ENCODE measurements at regions not wholly inside any gene's neighbourhood (a gene's known extent, or its start where the extent isn't known, plus 50 kb on each side); places are given as distances from the start of the nearest gene placed in this dataset.
"Not testable (repeated sequence)": the region's sequence is repeated elsewhere in the genome, so short reads cannot be mapped to it uniquely, and the experiment has no call there.

DNA sequence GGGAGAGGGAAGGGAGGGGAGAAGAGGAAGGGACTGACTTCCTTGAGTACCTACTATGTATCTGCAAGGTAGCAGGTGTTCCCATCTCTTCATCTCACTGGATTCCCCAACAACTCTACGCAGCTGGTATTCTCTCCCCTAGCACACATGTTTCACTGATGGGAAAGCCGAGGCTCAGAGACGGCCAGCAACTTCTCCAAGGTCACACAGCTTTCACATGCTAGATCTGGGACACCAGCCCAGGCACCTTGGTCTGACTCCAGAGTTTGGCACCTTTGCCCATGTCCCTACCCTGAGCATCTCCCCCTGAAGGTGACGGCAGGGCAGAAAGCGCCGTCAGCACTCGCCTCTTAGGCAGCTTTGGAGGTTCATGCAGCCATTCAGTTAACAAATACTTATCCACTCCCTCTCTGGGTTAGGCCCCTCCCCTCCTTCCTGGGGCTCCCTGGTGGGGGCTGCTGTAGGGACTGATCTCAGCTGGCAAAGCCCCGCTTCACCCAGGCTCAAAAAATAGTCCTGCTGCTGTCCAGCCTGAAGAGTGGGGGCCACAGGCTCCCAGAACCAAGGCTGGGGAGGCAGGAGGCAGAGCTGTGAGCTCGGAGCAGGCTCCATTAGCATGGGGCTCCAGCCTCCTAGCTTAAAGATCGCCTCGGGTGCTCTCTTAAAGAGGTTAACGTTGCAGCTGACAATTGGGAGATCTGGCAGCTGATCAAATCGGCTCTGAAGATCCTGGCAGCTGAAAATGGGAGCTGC is 79.4 kb downstream of the IGLL1 start:
- no peak for DNase-seq (ENCODE audit: low read depth)

DNA sequence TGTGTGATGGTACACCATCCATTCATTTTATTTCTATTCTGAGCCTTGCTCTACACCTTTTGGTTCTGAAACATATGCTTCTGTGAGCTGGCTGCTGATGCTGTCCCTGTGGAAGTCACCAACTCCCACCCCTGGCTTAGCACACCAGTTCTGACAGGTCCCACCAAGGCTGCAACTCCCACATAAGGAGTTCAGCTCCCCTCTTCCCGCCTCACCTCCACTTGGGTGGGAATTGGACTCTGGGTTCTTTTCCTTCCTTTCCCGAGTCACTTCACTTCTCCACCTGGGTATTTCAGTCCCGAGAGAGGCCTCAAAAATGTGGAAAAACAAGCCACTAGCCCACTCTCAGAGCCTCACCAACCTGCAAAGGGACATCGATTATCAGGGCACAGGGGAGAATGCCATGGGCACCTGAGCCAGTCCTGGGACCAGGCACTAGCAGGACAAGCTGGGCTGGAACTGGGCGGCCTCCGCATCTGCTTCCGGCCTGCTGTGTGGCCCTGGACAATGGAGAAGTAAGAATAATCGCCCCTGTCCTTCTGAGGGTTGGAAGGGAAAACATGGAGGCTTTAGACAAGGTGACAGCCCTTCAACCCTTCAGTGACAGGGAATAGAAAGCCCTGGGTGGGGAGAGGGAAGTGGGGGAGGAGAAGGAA is 80.1 kb downstream of the IGLL1 start:
- no peak for DNase-seq (ENCODE audit: low read depth)

DNA sequence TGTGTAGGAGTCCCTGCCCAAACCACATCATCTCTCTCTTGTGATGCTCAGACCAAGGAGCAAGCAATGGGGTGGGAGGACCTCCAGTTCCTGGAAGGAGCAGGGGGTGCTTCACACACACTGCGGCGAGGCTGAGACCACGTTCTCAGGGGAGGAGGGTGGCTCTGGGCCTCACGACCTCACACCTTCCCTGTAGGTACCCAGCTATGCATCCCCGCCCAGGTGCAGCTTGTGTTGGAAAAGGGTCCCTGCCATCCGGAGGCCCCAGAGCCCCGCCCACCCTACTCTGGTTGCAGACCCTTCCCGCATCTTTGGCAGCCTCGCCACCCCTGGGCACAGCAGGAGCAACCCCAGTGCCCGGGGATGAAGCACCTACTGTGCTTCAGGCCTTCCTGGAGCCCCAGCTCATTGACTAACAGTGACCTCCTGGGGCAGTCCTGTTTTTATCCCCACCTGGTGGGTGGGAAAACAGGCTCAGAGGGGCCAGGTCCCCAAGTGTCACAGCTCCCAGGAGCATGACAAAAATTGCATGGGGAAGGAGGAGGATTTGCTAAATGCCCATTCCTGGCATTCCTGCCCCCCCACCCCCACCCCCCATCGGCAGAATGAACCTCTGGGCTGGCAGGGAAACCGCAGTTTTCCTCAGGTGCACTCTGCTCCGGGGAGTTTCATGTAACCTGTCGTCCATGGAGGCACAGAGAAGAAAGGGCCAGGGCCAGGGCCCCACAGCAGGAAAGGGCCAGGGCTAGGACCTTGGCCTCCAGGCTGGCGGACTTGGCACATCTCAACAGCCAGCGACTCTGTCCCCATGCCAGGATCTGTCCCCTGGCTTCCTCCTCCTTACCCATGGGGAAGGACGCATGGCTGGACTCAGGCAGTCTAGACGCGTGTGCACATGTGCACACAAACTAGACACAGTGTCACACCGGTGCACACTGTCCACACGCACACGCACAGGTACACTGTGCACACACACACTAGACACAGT is 81.0 kb downstream of the IGLL1 start:
- DNase-seq (ENCODE audit: low read depth): no peak

DNA sequence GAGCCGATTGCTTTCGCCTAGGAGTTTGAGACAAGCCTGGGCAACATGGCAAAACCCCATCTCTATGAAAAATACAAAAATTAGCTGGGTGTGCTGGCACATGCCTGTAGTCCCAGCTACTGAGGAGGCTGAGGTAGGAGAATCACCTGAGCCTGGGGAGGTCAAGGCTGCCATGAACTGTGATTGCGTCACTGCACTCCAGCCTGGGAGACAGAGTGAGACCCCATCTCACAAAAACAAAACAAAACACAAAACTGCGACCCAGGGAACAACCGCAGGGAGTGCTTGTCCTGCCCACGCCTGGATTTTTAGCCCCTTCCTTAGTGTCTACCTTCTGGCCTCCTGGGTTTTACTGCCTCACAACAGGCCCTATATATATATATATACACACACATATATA is 82.2 kb downstream of the IGLL1 start:
- not testable (repeated sequence) for DNase-seq (ENCODE audit: low read depth)

DNA sequence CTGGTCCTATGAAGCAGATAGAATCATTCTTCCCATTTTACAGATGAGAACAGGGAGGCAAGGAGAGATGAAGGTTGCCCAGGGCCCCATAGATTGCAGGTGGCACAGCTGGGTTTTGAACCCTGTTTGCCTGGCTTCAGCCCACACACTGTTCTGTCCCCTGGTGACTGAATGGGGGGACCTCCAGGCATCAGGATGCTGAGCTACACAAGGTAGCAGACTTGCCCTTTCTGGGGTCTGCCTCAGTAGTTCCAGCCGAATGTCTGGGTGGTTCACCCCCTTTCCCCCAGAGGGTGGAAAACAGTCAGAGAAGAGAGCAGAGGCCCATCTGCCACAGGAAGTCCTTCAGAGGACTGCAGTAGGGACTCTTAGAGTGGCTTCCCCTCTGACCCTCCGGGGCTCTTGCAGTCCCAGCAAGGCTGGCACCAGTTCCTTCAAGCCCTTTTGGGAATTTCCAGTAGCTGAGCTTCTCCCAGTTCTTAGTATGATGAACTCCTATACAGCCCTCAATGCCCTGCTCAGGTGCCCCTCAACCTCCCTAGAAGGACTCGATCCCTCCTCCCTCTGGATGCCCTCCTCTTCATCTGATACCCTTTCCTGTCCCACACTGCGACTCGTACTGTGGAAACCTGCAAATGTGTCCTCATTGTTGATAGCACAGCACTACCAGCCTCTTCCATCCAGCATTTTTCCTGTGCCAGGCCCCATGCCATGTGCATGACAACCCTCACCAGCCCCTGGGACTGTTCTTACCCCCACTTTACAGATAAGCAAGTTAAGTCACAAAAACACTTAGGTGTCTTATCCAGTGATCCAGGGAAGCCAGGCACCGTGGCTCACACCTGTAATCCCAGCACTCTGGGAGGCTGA is 82.8 kb downstream of the IGLL1 start:
- no peak for DNase-seq (ENCODE audit: low read depth)

DNA sequence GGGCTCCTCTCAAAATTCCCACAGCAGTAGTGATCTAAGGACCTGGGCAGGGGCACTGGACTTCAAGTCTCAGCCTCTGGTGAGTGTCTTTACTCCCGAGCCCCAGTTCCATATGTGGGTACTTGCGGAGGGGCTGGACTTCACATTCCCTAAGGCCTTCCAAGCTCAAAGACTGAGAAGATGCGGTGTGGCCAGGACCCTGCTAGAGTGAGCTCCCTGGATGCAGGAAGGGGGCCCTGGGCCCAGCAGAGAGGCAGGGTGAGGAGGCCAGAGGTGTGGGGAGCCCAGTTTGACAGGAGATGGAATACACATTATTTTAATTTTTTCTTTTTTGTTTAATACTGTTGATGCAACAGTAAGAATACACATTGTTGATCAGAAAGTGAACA is 83.7 kb downstream of the IGLL1 start:
- DNase-seq (ENCODE audit: low read depth): no peak

DNA sequence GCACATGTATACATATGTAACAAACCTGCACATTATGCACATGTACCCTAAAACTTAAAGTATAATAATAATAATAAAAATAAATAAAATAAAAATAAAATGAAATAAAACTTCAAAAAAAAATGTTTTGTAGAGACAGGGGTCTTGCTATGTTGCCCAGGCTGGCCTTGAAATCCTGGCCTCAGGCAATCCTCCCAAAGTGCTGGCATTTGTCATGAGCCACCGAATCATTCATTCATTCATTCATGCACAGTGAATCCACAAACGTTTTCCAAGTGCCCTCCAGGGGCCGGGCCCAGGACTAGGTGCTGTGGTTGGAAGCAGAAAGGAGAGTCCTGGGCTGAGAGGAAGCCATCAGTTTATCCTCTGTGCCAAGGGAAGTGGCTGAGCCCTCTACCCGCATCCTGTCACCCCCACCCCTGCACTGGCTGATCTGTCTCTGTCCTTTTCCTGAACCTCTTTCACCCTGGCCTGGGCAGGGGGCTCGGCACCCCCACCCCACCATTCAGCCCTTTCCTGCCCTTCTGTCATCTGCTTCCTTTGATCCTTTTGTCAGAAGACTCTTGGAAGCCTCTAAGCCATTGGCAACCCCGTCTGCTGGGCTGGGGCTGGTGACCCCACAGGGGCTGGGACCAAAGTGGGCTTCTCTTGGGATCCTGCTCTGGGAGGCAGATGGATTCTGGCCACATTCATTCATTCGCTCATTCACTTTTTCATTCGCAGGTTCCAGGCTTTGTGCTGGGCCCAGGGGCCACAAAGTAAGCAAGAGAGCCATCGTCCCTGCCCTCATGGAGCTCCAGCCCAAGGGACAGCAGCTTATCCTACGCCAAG is 84.3 kb downstream of the IGLL1 start:
- no peak for DNase-seq (ENCODE audit: low read depth)

DNA sequence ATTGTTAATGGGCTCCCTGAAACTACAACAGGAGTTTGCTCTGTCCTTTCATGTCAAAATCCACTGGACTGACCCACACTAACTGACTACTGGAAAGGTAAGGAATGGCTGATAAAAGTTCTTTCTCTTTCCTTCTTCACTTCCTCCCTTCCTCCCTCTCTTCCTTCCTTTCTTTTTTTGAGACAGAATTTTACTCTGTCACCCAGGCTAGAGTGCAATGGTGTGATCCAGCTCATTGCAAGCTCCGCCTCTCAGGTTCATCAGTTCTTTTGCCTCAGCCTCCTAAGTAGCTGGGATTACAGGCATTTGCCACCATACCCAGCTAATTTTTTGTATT is 85.2 kb downstream of the IGLL1 start:
- no peak for DNase-seq (ENCODE audit: low read depth)

DNA sequence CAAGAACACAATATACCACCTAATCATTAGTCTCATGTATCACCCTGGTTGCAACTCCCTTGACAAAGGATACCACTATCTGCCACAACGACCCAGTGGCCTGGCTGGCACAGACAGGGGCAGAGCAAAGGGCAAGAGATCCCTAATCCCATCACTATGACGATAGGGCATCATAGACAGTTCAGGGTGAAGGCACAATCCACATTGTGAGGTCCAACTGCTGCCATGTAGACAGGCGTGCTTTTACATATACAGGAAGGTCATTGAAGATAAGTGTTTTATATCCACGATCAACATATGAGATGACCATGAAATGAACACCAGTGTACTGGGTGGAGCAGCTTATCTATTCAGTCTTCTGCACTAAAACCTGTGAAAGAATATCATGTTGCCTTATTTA is 94.6 kb downstream of the IGLL1 start:
- DNase-seq (ENCODE audit: low read depth): no peak

DNA sequence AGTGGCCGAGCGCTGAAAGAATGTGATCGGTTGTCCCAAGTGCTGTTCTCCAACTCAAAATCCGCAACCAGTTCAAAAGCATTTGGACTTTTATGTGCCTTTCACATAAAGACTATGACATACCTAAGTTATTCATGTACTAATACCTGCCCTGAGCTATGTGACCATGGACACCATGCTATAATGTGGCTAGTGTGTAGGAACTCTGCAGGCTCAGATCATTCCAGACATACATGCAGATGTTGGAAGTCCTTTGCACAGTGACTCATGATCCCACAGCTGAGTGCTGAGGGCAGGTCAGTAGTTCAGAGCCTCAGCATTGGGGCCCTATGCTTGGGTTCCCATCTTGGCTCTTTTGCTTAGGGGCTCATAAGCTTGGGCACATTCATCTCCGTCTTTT is 95.4 kb downstream of the IGLL1 start:
- DNase-seq (ENCODE audit: low read depth): no peak

DNA sequence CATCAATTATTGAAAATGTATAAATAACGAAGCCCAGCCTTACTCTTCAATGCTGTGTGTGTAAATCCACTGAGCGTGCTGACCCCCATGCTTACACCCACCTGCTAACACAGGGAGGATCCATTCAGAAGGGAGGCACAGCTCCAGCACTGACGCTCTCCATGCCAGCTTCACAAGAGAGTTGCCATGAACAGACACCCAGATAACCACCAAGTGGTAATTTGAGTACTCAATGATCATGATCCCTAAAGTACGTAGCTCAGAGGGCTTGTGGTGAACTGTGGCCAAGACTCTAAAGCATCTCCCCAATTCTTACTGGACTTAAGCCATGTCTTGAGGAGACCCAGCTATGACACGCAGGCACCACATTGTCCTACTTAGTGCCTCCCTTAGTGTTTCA is 98.7 kb downstream of the IGLL1 start:
- no peak for DNase-seq (ENCODE audit: low read depth)

DNA sequence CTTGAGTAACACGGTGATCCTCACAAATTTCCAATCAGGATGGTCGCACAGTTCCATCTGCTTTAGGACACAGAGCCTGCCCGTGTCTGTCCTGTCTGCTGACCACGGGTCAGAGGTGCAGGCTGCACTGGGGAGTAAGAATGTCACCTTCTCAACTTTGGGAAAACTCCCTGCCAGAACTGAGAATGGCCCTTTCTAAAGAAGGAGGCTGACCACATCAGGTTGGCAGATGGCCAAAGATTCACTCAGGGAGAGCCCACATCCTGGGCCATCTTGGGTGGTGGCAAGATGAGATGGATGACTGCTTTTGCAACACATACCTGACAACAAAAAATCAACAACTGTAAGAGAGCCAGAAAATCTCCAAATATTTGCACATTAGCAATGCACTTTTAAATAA is 101.9 kb downstream of the IGLL1 start:
- no peak for DNase-seq (ENCODE audit: low read depth)

DNA sequence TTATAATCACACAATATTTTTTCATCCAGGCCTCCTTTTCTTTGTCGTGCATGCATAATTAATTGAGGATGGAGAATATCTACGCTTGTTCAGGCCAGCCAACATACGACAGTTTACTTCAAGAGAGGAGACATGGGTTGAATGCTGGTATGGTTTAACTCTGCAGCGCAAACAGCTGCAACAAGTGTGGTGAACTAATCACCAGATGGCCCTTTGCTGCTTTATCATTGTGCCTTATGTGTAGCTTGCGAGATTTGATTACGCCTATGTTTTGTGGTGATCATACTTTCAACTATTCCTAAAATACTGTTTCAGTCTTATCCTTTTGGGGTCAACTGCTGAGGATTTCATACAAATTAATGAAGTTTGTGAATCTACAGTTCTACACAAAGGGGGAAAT is 105.6 kb downstream of the IGLL1 start:
- DNase-seq (ENCODE audit: low read depth): not testable (repeated sequence)

DNA sequence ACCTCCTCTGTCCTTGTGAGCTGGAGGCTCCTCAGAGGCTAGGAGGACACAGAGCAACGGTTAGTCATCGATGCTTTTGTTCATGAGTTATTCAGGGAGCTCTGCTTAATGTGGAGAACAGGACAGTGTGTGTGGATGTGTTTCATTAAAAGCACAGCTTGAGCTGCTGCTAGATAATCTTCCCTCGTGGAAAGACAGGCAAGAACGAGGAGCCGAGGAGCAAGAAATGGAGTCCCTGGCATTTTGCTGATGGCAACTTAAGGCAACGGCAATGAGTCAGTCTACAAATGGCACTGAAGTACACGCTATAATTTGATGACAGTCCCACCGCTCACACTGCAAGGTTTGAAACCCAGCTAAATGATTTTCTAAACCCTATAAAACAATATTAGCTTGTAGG is 106.2 kb downstream of the IGLL1 start:
- DNase-seq (ENCODE audit: low read depth): no peak

DNA sequence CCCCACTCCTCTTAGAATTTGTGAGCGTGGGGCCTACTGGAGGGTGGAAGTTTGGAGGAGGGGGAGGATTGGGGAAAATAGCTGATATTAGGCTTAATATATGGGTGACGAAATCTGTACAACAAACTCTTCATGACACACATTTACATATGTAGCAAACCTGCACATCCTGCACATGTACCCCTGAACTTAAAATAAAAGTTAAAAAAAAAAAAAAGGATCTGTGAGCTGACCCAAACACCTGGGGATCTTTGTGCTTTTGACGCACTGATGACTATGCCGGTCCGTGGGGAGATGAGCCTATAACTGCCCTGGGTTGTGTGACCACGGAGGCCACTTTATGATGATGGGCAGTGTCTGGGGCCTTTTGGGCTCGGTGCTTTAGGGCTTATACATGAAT is 107.7 kb downstream of the IGLL1 start:
- DNase-seq (ENCODE audit: low read depth): not testable (repeated sequence)

DNA sequence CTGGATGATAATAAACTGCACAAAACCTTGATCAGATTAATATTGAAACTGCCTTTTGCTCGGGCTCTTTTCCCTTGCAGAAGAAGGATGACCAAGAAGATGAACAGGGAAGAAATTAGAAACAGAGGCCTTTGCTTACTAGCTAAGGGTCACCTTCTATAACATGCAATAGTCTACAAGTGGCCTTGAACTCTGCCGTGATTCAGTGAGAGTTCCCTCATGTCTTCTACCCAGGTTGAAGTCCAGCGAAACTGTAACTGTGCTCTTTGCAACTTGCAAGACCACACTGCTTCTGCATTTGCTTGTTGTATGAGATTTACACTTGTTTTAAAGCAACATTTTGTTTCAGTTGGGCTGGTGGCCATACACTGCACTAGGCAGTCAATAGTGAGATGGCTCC is 108.4 kb downstream of the IGLL1 start:
- no peak for DNase-seq (ENCODE audit: low read depth)

DNA sequence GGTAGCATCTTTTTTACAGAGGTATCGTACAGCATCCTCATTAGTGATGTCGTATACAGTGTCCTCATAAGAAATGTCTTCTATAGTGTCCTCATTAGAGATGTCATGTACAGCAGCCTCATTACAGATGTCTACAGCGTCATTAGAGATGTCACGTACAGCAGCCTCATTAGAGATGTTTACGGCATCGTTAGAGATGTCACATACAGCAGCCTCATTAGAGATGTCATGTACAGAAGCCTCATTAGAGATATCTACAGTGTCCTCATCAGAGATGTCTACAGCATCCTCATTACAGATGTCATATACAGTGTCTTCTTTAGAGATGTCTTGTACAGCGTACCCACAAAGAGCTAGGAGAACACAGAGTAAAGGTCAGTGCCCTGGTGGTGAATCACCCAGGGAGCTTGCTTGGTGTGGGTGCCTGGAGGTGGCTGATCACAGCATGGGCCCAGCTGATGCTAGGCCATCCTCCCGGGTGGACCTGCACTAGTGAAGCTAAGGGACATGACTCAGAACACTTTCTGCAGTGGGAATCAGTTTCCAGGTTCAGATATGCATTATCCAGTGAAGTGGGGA is 109.2 kb downstream of the IGLL1 start:
- DNase-seq (ENCODE audit: low read depth): no peak

DNA sequence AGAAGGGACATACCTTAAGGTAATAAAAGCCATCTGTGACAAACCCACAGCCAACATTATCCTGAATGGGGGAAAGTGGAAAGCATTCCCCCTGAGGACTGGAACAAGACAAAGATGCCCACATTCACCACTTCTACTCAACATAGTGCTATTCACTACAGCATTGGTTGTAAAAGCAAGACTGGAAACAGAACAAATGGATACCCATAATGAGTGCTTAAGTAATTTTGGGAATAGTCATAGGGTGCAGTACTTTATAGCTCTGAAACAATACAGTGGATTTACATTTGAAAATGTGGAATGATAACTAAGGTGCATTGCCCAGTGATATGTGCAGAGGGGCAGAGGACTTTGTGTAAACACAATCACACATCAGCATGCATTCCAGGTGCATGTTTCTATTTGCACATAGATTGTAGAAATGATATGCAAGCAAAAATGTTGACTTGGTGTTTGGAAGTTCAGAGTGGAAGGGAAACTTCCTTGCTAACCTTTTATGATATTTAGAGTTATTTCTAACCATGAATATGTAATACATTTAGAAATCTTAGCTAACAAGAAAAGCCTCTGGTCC is 112.3 kb downstream of the IGLL1 start:
- no peak for DNase-seq (ENCODE audit: low read depth)

DNA sequence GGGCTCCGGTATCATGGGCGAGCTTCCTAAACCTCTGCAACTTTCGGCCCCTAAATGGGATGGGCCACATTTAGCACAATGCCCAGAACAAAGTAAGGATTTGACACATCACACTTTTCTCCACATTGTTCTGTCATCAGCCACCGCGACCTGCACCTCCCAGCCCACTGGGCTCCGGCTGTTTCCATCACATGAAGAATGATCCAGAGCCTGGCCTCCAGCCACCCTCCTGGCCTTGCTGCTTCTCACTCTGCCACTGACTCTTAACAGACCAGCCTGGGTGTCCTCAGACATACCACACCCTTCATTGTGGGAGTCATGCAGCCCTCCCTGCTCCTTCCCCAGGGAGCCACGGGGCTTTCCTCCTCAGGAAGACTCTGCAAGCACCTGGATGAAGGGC is 113.7 kb downstream of the IGLL1 start:
- DNase-seq (ENCODE audit: low read depth): no peak

DNA sequence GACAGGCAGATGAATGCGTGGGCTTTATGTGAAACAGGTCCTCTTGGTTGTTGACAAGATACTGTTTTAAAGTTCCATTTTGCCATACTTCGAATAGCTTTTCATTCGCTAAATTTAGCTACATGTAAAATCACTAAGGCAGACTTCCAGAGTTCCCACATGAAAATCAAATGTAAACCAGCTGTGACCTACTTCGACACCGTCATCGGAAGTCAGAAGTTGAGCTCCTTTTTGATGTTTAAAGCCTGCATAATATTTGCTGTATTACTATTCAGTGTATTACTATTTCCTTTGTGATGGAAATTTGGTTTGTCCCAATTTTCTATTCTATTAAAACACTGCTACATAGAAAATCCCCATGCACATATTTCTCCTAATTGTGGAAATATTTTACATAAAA is 115.3 kb downstream of the IGLL1 start:
- DNase-seq (ENCODE audit: low read depth): not testable (repeated sequence)

Data from HS-5 (cell line).